IMR-90 (cell line): ENCODE measurements at regions not wholly inside any gene's neighbourhood (a gene's known extent, or its start where the extent isn't known, plus 50 kb on each side); places are given as distances from the start of the nearest gene placed in this dataset.

Source experiments
- ATAC-seq: fragments of 200-7000 bp; cut with Tn5 transposase; 2 replicates; pipeline ENCODE4 v1.9.1; 2020; ENCODE audit warnings: low read depth, mild to moderate bottlenecking, moderate library complexity
- BruUV-seq: library from RNA; stranded (reverse); fragments of 400-500 nt; replicated peaks from 2 replicates; lab custom pipeline; 2021; lab: Mats Ljungman, UMichigan
- CTCF ChIA-PET: fragments of 300-600 bp; formaldehyde crosslinking; extraction: SDS; loops from one replicate; lab custom pipeline; 2021; ENCODE audit warnings: antibody characterized with exemption; lab: Yijun Ruan, JAX
- POLR2A ChIA-PET: fragments of 300-600 bp; sonication (Branson Sonifier 250); formaldehyde crosslinking; loops from one replicate; lab custom pipeline; 2022; ENCODE audit warnings: antibody characterized with exemption; ENCODE audit not compliant: unreplicated experiment; lab: Charles Lee
- DNase-seq: peaks from one replicate; pipeline ENCODE4 v3.0.0; 2013
- H2AFZ ChIP-seq: replicated peaks from 2 replicates; pipeline ENCODE3; 2013; ENCODE audit warnings: low read length, mild to moderate bottlenecking; ENCODE audit not compliant: poor library complexity
- H2AK5ac ChIP-seq: 2 replicates; pipeline ENCODE4 v1.6.1; 2013; ENCODE audit warnings: low read depth, low read length, inconsistent platforms
- H2AK9ac ChIP-seq: replicated peaks from 2 replicates; pipeline ENCODE3; 2013; ENCODE audit warnings: mild to moderate bottlenecking, low read depth, low read length, moderate library complexity; ENCODE audit not compliant: poor library complexity
- H2BK120ac ChIP-seq: 2 replicates; pipeline ENCODE4 v1.6.1; 2013; ENCODE audit warnings: low read depth, low read length, inconsistent platforms
- H2BK15ac ChIP-seq: 3 replicates; pipeline ENCODE4 v1.6.1; 2013; ENCODE audit warnings: low read depth, low read length, inconsistent platforms
- H2BK20ac ChIP-seq: 2 replicates; pipeline ENCODE4 v1.6.1; 2013; ENCODE audit warnings: low read depth, mild to moderate bottlenecking, inconsistent platforms, low read length, moderate library complexity
- H2BK5ac ChIP-seq: 2 replicates; pipeline ENCODE4 v1.6.1; 2013; ENCODE audit warnings: mild to moderate bottlenecking, low read depth, low read length, inconsistent platforms; ENCODE audit not compliant: poor library complexity, severe bottlenecking
- H3K14ac ChIP-seq: replicated peaks from 2 replicates; pipeline ENCODE4 v1.6.1; 2013; ENCODE audit warnings: low read depth, low read length, inconsistent platforms
- H3K18ac ChIP-seq: 2 replicates; pipeline ENCODE4 v1.6.1; 2013; ENCODE audit warnings: low read depth, low read length, control low read depth
- H3K23ac ChIP-seq: 2 replicates; pipeline ENCODE4 v1.6.1; 2013; ENCODE audit warnings: low read depth, low read length, inconsistent platforms
- H3K27ac ChIP-seq: 2 replicates; pipeline ENCODE4 v1.5.1; 2013; ENCODE audit warnings: mild to moderate bottlenecking, control low read depth, low read length; ENCODE audit not compliant: insufficient read depth
- H3K27me3 ChIP-seq: 2 replicates; pipeline ENCODE4 v1.6.1; 2013; ENCODE audit warnings: low read length; ENCODE audit not compliant: control insufficient read depth, insufficient read depth
- H3K36me3 ChIP-seq: 2 replicates; pipeline ENCODE4 v1.6.1; 2013; ENCODE audit warnings: low read length, mixed read lengths; ENCODE audit not compliant: control insufficient read depth, insufficient read depth
- H3K4ac ChIP-seq: 2 replicates; pipeline ENCODE4 v1.6.1; 2013; ENCODE audit warnings: low read depth, low read length, inconsistent platforms
- H3K4me1 ChIP-seq: 2 replicates; pipeline ENCODE4 v1.6.1; 2013; ENCODE audit warnings: low read length, mixed read lengths; ENCODE audit not compliant: control insufficient read depth, insufficient read depth
- H3K4me2 ChIP-seq: 2 replicates; pipeline ENCODE4 v1.6.1; 2013; ENCODE audit warnings: low read depth, mild to moderate bottlenecking, control low read depth, low read length, moderate library complexity
- H3K4me3 ChIP-seq: 2 replicates; pipeline ENCODE4 v1.5.1; 2013; ENCODE audit warnings: low read depth, mild to moderate bottlenecking, control low read depth, low read length, moderate library complexity; ENCODE audit not compliant: insufficient read depth
- H3K56ac ChIP-seq: 2 replicates; pipeline ENCODE4 v1.6.1; 2013; ENCODE audit warnings: low read length, inconsistent platforms; ENCODE audit not compliant: insufficient read depth; ENCODE audit errors: extremely low read depth
- H3K79me1 ChIP-seq, 2 experiments: 2 replicates each; pipeline ENCODE4 v1.6.1; 2013; ENCODE audit warnings: low read length in 2 of 2, inconsistent platforms in 1 of 2, low read depth in 1 of 2
- H3K9ac ChIP-seq: 2 replicates; pipeline ENCODE4 v1.6.1; 2013; ENCODE audit warnings: low read depth, low read length, control low read depth
- H3K9me1 ChIP-seq: 2 replicates; pipeline ENCODE4 v1.6.1; 2013; ENCODE audit warnings: low read length, inconsistent platforms; ENCODE audit not compliant: insufficient read depth
- H3K9me3 ChIP-seq: 2 replicates; pipeline ENCODE4 v1.6.1; 2013; ENCODE audit warnings: low read length; ENCODE audit not compliant: control insufficient read depth, insufficient read depth
- H4K20me1 ChIP-seq: 2 replicates; pipeline ENCODE4 v1.6.1; 2013; ENCODE audit warnings: low read length, inconsistent platforms; ENCODE audit not compliant: insufficient read depth
- H4K5ac ChIP-seq: 2 replicates; pipeline ENCODE4 v1.6.1; 2013; ENCODE audit warnings: mild to moderate bottlenecking, low read depth, low read length, control low read depth
- H4K8ac ChIP-seq, 2 experiments: 2 replicates each; pipeline ENCODE4 v1.6.1; 2013; ENCODE audit warnings: low read depth in 2 of 2, low read length in 2 of 2, control low read depth in 1 of 2, inconsistent platforms in 1 of 2
- H4K91ac ChIP-seq: 2 replicates; pipeline ENCODE4 v1.6.1; 2013; ENCODE audit warnings: low read depth, low read length, inconsistent platforms; ENCODE audit not compliant: insufficient read depth
- BHLHE40 ChIP-seq: fragments of 150-350 bp; IDR thresholded peaks from 2 replicates; pipeline ENCODE4 v1.6.1; 2016; ENCODE audit warnings: mild to moderate bottlenecking, low read depth, low read length
- CEBPB ChIP-seq: IDR thresholded peaks from 2 replicates; pipeline ENCODE4 v1.6.1; 2012; ENCODE audit warnings: low read depth, low read length, improper control_type of control experiment
- CHD1 ChIP-seq: IDR thresholded peaks from 2 replicates; pipeline ENCODE4 v1.6.1; 2012; ENCODE audit warnings: low read depth, low read length, improper control_type of control experiment
- NFE2L2 ChIP-seq: fragments of 150-350 bp; IDR thresholded peaks from 2 replicates; pipeline ENCODE4 v1.6.1; 2016; ENCODE audit warnings: low read depth, mild to moderate bottlenecking, low read length
- SMC3 ChIP-seq: fragments of 150-350 bp; IDR thresholded peaks from 2 replicates; pipeline ENCODE4 v1.6.1; 2016; ENCODE audit warnings: low read depth, mild to moderate bottlenecking, antibody characterized with exemption, low read length, moderate library complexity
- WGBS, 2 experiments: methylation state at CpG; one replicate each; pipeline versions ENCODE4 v1.1.5 to v1.1.7; 2013; ENCODE audit warnings: missing lambda C conversion rate in 2 of 2; ENCODE audit not compliant: insufficient read length in 1 of 2; ENCODE audit errors: extremely low coverage in 2 of 2; 5-methylcytosine and 5-hydroxymethylcytosine counted together
- dilution Hi-C: fragments of 300-500 bp; cut with HindIII; formaldehyde crosslinking; loops from one replicate; pipeline ENCODE4 v1.14.3; 2018; ENCODE audit warnings: low sequenced_read_pairs; ENCODE audit not compliant: unreplicated experiment
- in situ Hi-C: fragments of 300-500 bp; cut with MboI; formaldehyde crosslinking; loops from 3 replicates; pipeline ENCODE4 v1.14.3; 2019; ENCODE audit warnings: low sequenced_read_pairs, inconsistent platforms, mixed read lengths
- intact Hi-C: fragments of 100-400 bp; cut with micrococcal nuclease; formaldehyde crosslinking; loops from 2 replicates; pipeline ENCODE4 v1.10.0; 2022

- no peak overlapping the region for H4K5ac ChIP-seq
- H3K9me3 ChIP-seq = no peaks in the 10 kb centered on the region
- peak overlapping the region; percentile 21; the same call in 1 of the 2 replicates for H3K23ac ChIP-seq
- no peak overlapping the region for H3K18ac ChIP-seq
- H3K9ac ChIP-seq = no peak overlapping the region
- CTCF ChIA-PET = interaction anchor here (0.6 kb wide), 1 partner anchor 231 kb away, joined by 4 read pairs; no protein-coding TSS in a partner anchor
- peak overlapping the region; percentile 46; the same call in 1 of the 2 replicates for H2AK5ac ChIP-seq
- peaks cover 46 to 95% of the 10 kb centered on the region in 2 experiments; a peak in 3 of 4 replicates for H3K79me1 ChIP-seq
- no peak overlapping the region for H3K56ac ChIP-seq
- H3K36me3 ChIP-seq = peaks cover 2% of the 10 kb centered on the region; the same call in 1 of the 2 replicates
- no peak overlapping the region for H2AFZ ChIP-seq
- DNase-seq = no peak
- peak overlapping the region; percentile 65; the same call in 1 of the 2 replicates for H3K4ac ChIP-seq
- no peak overlapping the region for H3K4me3 ChIP-seq
- H2AK9ac ChIP-seq = no peak overlapping the region
- no peaks in the 10 kb centered on the region for H3K27me3 ChIP-seq
- peaks cover 48% of the 10 kb centered on the region for H3K4me1 ChIP-seq
- intact Hi-C loops = no loop called here
- WGBS, 2 experiments = 100% methylated on average over 2 of the region's 9 CpGs; no CpG with 5 or more reads in 1 of the 2 experiments
- H3K14ac ChIP-seq = no peak overlapping the region; the same call in 1 of the 2 replicates
- BruUV-seq = no TSS peak
- peak overlapping the region; percentile 46; the same call in 1 of the 2 replicates for H4K91ac ChIP-seq
- peaks cover 78% of the 10 kb centered on the region for H4K20me1 ChIP-seq
- no peak overlapping the region for H2BK15ac ChIP-seq
- ATAC-seq = no peak
- peak overlapping the region; percentile 4 for H2BK5ac ChIP-seq
- POLR2A ChIA-PET = no interaction called here
- no peak overlapping the region; the same call in 1 of the 2 replicates for H2BK20ac ChIP-seq
- in situ Hi-C loops = no loop called here
- TF ChIP-seq SMC3 (no peak), CEBPB (peak; percentile 82), BHLHE40 (no peak), CHD1 (no peak), NFE2L2 (no peak)
- H3K9me1 ChIP-seq = peaks cover 71% of the 10 kb centered on the region
- H3K4me2 ChIP-seq = no peak overlapping the region
- dilution Hi-C loops = no loop called here
- peak overlapping the region in 1 of 2 experiments; percentile 11; a peak in 1 of 4 replicates for H4K8ac ChIP-seq
- H3K27ac ChIP-seq = no peak overlapping the region; the same call in 1 of the 2 replicates
- H2BK120ac ChIP-seq = 0 out of 2 replicates have a peak overlapping the region, but pooled peaks have one; percentile 42
These were observed 127.5 kb downstream of the GLI2 start for GRCh38 chr2:120863146-120863545.
